HCT116 (cell line): ENCODE measurements at regions not wholly inside any gene's neighbourhood (a gene's known extent, or its start where the extent isn't known, plus 50 kb on each side); places are given as distances from the start of the nearest gene placed in this dataset.

ENCODE experiments used
- ATAC-seq: fragments of 200-7000 bp; cut with Tn5 transposase; 2 replicates; pipeline ENCODE4 v1.9.1; 2020; ENCODE audit warnings: mild to moderate bottlenecking, moderate library complexity
- BruUV-seq: library from RNA; stranded (reverse); fragments of 400-500 nt; replicated peaks from 2 replicates; lab custom pipeline; 2021; lab: Mats Ljungman, UMichigan
- CTCF ChIA-PET: fragments of 300-600 bp; sonication (Branson Sonifier 250); formaldehyde crosslinking; loops from one replicate; lab custom pipeline; 2021; ENCODE audit warnings: antibody characterized with exemption; lab: Charles Lee
- POLR2A ChIA-PET: fragments of 300-600, 350-600 bp; sonication (Branson Sonifier 250); formaldehyde crosslinking; loops from one replicate; lab custom pipeline; 2021; ENCODE audit warnings: antibody characterized with exemption; lab: Charles Lee
- RAD21 ChIA-PET, 2 experiments: fragments of 300-600 bp; sonication (Branson Sonifier 250); formaldehyde crosslinking; loops; one replicate each; lab custom pipeline; 2023; ENCODE audit warnings: low total read pairs in 2 of 2; ENCODE audit not compliant: uncharacterized antibody in 2 of 2, unreplicated experiment in 2 of 2, low non-redundant PET in 1 of 2; lab: Charles Lee
- DNase-seq: peaks from one replicate; pipeline ENCODE4 v3.0.0-alpha.2; 2010; ENCODE audit warnings: low read depth, low spot score
- H2AFZ ChIP-seq: fragments of 200-600 bp; shearing (Covaris generic), sonication (generic); 2 replicates; pipeline ENCODE4 v1.6.1; 2017; ENCODE audit warnings: low read depth, mixed run types, mixed read lengths, antibody characterized with exemption, low read length; ENCODE audit not compliant: poor library complexity, severe bottlenecking
- H3K27ac ChIP-seq: 2 replicates; pipeline ENCODE4 v1.5.1; 2012; ENCODE audit warnings: low read depth, low read length
- H3K27me3 ChIP-seq: fragments of 200-600 bp; sonication (generic); 2 replicates; pipeline ENCODE4 v1.6.1; 2016; ENCODE audit warnings: mixed run types, low read length, mixed read lengths; ENCODE audit not compliant: insufficient read depth
- H3K36me3 ChIP-seq, 2 experiments: fragments of 200-500 bp in 1 of 2; fragments of 200-600 bp in 1 of 2; sonication (Bioruptor generic) in 1 of 2; sonication (generic) in 1 of 2; 2 replicates each; pipeline versions ENCODE4 v1.5.1 to v1.6.1; 2014 to 2016; ENCODE audit warnings: low read length in 2 of 2, inconsistent platforms in 1 of 2, mixed read lengths in 1 of 2, mixed run types in 1 of 2; ENCODE audit not compliant: insufficient read depth in 2 of 2, control insufficient read depth in 1 of 2
- H3K4me1 ChIP-seq, 2 experiments: fragments of 200-600 bp in 1 of 2; sonication (generic) in 1 of 2; 2 replicates each; pipeline versions ENCODE4 v1.5.1 to v1.6.1; 2012 to 2017; ENCODE audit warnings: low read length in 2 of 2, inconsistent platforms in 1 of 2, mild to moderate bottlenecking in 1 of 2, mixed read lengths in 1 of 2, mixed run types in 1 of 2, moderate library complexity in 1 of 2; ENCODE audit not compliant: insufficient read depth in 2 of 2, control insufficient read depth in 1 of 2
- H3K4me2 ChIP-seq: fragments of 200-600 bp; sonication (generic); 2 replicates; pipeline ENCODE4 v1.6.1; 2017; ENCODE audit warnings: mixed run types, low read length, mixed read lengths
- H3K4me3 ChIP-seq, 2 experiments: fragments of 200-600 bp in 1 of 2; sonication (generic) in 1 of 2; replicated peaks in 1 of 2; 2 replicates each; pipeline ENCODE4 v1.5.1; 2011 to 2016; ENCODE audit warnings: low read length in 2 of 2, control low read depth in 1 of 2, low read depth in 1 of 2, mild to moderate bottlenecking in 1 of 2, mixed read lengths in 1 of 2, mixed run types in 1 of 2
- H3K79me2 ChIP-seq: fragments of 200-600 bp; sonication (generic); 2 replicates; pipeline ENCODE4 v1.6.1; 2017; ENCODE audit warnings: mild to moderate bottlenecking, mixed run types, low read length, moderate library complexity, mixed read lengths; ENCODE audit not compliant: insufficient read depth
- H3K9ac ChIP-seq: fragments of 200-600 bp; sonication (generic); 2 replicates; pipeline ENCODE4 v1.6.1; 2016; ENCODE audit warnings: low read length, mixed read lengths
- H3K9me2 ChIP-seq: fragments of 200-600 bp; sonication (generic), shearing (Covaris generic); 2 replicates; pipeline ENCODE4 v1.6.1; 2017; ENCODE audit warnings: mixed run types, mild to moderate bottlenecking, moderate library complexity; ENCODE audit not compliant: insufficient read depth
- H3K9me3 ChIP-seq, 2 experiments: fragments of 200-500 bp in 1 of 2; fragments of 200-600 bp in 1 of 2; sonication (Bioruptor generic) in 1 of 2; sonication (generic) in 1 of 2; 2 replicates each; pipeline ENCODE4 v1.6.1; 2014 to 2017; ENCODE audit warnings: low read length in 2 of 2, mixed read lengths in 2 of 2, inconsistent platforms in 1 of 2, low read depth in 1 of 2, mild to moderate bottlenecking in 1 of 2, mixed run types in 1 of 2, moderate library complexity in 1 of 2; ENCODE audit not compliant: control insufficient read depth in 1 of 2, insufficient read depth in 1 of 2
- H4K20me1 ChIP-seq: fragments of 200-600 bp; sonication (generic), shearing (Covaris generic); 2 replicates; pipeline ENCODE4 v1.6.1; 2017; ENCODE audit warnings: mixed run types, mild to moderate bottlenecking, moderate library complexity; ENCODE audit not compliant: insufficient read depth
- ATF3 ChIP-seq: IDR thresholded peaks from 2 replicates; pipeline ENCODE4 v1.6.1; 2012
- CBX3 ChIP-seq: IDR thresholded peaks from 2 replicates; pipeline ENCODE4 v1.6.1; 2012; ENCODE audit warnings: low read depth
- CEBPB ChIP-seq: IDR thresholded peaks from 2 replicates; pipeline ENCODE4 v1.6.1; 2012; ENCODE audit warnings: low read depth
- FOSL1 ChIP-seq: IDR thresholded peaks from 2 replicates; pipeline ENCODE4 v1.6.1; 2012; ENCODE audit warnings: low read depth
- SP1 ChIP-seq: IDR thresholded peaks from 2 replicates; pipeline ENCODE4 v1.6.1; 2012; ENCODE audit warnings: low read depth
- ZNF274 ChIP-seq: fragments of 200-500 bp; sonication (Bioruptor generic); IDR thresholded peaks from 2 replicates; pipeline ENCODE4 v1.6.1; 2014; ENCODE audit warnings: mild to moderate bottlenecking, low read depth, low read length, inconsistent platforms
- intact Hi-C: fragments of 100-400 bp; cut with micrococcal nuclease; formaldehyde crosslinking; loops from 2 replicates; pipeline ENCODE4 v1.10.0; 2022
- TF ChIP-seq, protein P1 (sequence below): IDR thresholded peaks from 2 replicates; pipeline ENCODE4 v1.6.1; 2012; ENCODE audit warnings: low read depth
- TF ChIP-seq, protein P2 (sequence below): IDR thresholded peaks from 2 replicates; pipeline ENCODE4 v1.6.1; 2011; ENCODE audit warnings: mild to moderate bottlenecking, low read length, moderate library complexity; ENCODE audit not compliant: insufficient replicate concordance; ENCODE audit errors: extremely low read depth

DNA sequence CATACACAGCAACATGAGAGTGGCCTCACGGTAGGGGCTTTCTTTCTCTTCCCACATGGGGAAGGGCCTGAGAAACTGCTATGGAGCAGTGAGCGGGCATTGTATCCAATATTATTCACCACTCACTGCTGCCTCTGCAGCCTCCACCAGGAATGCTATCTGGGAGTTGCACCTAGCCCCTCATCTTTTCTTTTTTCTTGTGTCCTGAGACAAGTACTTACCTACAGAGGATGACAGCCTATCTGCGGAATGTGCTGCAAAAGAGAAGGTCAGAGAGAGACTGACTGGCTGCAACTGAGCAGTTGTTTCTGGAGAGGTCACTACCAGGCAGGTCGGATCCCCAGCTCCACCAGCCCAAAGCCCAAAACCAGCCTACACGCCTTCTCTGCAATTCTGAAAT is 52.1 kb upstream of the HTATIP2 start:
- H3K79me2 ChIP-seq = no peaks in the 10 kb centered on the region
- ATAC-seq = no peak
- H3K36me3 ChIP-seq = no peaks in the 10 kb centered on the region
- CTCF ChIA-PET = no interaction called here
- RAD21 ChIA-PET = no interaction called here
- H3K9me3 ChIP-seq = no peaks in the 10 kb centered on the region
- H3K4me3 ChIP-seq = no peak overlapping the region
- intact Hi-C loops = no loop called here
- peaks cover 20% of the 10 kb centered on the region for H3K27me3 ChIP-seq
- no peaks in the 10 kb centered on the region for H3K4me1 ChIP-seq
- no peak overlapping the region for H2AFZ ChIP-seq
- H3K4me2 ChIP-seq = no peak overlapping the region
- H3K9me2 ChIP-seq = no peaks in the 10 kb centered on the region
- no peak overlapping the region for H3K27ac ChIP-seq
- H3K9ac ChIP-seq = no peak overlapping the region
- no TSS peak for BruUV-seq
- DNase-seq = no peak
- POLR2A ChIA-PET = no interaction called here
- H4K20me1 ChIP-seq = no peaks in the 10 kb centered on the region
- no peak for TF ChIP-seq FOSL1
- TF ChIP-seq ZNF274 = no peak
- no peak for TF ChIP-seq CBX3
- no peak for TF ChIP-seq ATF3
- TF ChIP-seq, protein P1, sequence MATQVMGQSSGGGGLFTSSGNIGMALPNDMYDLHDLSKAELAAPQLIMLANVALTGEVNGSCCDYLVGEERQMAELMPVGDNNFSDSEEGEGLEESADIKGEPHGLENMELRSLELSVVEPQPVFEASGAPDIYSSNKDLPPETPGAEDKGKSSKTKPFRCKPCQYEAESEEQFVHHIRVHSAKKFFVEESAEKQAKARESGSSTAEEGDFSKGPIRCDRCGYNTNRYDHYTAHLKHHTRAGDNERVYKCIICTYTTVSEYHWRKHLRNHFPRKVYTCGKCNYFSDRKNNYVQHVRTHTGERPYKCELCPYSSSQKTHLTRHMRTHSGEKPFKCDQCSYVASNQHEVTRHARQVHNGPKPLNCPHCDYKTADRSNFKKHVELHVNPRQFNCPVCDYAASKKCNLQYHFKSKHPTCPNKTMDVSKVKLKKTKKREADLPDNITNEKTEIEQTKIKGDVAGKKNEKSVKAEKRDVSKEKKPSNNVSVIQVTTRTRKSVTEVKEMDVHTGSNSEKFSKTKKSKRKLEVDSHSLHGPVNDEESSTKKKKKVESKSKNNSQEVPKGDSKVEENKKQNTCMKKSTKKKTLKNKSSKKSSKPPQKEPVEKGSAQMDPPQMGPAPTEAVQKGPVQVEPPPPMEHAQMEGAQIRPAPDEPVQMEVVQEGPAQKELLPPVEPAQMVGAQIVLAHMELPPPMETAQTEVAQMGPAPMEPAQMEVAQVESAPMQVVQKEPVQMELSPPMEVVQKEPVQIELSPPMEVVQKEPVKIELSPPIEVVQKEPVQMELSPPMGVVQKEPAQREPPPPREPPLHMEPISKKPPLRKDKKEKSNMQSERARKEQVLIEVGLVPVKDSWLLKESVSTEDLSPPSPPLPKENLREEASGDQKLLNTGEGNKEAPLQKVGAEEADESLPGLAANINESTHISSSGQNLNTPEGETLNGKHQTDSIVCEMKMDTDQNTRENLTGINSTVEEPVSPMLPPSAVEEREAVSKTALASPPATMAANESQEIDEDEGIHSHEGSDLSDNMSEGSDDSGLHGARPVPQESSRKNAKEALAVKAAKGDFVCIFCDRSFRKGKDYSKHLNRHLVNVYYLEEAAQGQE = no peak
- TF ChIP-seq CEBPB = no peak
- TF ChIP-seq, protein P2, sequence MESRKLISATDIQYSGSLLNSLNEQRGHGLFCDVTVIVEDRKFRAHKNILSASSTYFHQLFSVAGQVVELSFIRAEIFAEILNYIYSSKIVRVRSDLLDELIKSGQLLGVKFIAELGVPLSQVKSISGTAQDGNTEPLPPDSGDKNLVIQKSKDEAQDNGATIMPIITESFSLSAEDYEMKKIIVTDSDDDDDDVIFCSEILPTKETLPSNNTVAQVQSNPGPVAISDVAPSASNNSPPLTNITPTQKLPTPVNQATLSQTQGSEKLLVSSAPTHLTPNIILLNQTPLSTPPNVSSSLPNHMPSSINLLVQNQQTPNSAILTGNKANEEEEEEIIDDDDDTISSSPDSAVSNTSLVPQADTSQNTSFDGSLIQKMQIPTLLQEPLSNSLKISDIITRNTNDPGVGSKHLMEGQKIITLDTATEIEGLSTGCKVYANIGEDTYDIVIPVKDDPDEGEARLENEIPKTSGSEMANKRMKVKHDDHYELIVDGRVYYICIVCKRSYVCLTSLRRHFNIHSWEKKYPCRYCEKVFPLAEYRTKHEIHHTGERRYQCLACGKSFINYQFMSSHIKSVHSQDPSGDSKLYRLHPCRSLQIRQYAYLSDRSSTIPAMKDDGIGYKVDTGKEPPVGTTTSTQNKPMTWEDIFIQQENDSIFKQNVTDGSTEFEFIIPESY = no peak
- TF ChIP-seq SP1 = no peak
